ENCODE measurements at regions not wholly inside any gene's neighbourhood (a gene's known extent, or its start where the extent isn't known, plus 50 kb on each side); places are given as distances from the start of the nearest gene placed in this dataset.

DNA sequence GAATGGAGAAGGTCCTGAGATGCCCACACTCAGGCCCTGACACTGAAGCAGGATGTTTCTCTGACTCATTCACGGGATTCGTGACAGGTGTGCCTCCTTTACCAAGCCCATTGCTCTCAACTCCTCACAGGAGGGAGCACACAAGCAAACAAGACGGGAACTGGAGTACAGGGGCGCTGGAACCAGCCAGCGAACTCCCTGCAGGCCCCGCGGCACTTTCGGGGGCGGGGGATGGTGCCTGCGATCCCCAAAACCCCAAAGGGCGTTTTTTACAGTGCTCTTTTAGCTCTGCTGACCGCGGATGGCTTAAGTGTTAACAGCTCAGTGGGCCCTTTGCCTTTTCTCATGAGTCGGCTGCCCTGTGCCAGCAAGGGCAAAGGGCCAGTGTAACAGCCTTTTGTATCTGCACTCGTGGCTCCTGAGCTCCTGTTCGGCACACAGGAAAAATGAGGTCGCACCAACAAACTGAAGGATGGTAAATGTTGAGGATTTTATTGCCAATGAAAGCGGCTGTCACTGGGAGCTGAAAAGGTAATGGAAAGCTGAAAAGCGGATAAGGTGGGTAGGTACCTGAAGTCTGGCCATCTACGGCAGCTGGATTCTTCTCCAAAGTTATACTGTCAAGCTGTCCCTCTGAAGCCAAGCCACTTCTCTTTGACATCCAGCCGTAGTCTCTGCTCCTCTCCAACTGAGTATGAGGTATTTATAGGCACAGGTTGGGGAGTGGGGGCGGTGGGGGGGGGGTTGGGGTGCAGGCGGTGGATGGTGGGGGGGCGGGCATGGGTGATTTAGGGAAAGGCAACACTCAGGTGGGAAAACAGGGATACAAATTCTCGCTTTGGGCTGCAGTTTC is 65.0 kb upstream of the TRPC4 start:
- DNase-seq (ENCODE audit: low read depth in 2 of 2): no peak

DNA sequence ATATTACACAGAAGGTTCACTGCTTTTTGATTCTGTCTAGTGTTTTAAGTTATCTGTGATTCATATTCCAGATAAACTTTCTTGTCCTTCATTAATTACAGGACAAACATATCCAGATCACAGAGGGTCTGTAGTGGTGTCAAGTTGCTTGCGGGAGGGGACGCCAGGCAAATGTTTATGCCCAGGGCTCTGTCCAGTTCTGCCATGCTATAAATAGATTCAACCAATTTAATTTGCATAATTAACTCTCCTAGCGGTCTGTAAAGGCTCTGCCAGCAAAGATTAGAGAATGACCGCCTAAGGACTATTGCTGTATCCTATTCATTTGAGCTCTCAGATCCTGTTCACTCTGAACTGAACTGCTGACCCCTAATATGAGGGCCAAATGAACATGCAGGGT is 59.7 kb upstream of the TRPC4 start:
- DNase-seq (ENCODE audit: low read depth in 2 of 2): no peak

DNA sequence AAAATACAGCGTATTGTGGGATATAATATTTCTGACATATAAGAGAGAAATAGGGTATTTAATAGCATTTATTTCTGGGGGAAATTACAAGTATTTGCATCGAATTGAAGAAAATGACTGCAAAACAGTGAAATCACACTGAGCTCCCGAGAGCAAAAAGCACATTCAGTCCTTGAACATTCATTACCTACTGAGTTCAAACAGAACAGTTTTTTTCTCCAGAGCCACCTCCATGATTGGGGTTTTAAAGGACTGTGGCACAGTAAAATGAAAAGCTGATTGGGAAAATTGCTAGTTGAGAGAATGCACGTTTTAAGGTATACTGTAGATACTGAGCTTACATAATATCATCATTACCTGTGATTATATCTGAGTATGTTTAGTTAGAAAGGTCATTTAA is 58.0 kb upstream of the TRPC4 start:
- DNase-seq (ENCODE audit: low read depth in 2 of 2): no peak

DNA sequence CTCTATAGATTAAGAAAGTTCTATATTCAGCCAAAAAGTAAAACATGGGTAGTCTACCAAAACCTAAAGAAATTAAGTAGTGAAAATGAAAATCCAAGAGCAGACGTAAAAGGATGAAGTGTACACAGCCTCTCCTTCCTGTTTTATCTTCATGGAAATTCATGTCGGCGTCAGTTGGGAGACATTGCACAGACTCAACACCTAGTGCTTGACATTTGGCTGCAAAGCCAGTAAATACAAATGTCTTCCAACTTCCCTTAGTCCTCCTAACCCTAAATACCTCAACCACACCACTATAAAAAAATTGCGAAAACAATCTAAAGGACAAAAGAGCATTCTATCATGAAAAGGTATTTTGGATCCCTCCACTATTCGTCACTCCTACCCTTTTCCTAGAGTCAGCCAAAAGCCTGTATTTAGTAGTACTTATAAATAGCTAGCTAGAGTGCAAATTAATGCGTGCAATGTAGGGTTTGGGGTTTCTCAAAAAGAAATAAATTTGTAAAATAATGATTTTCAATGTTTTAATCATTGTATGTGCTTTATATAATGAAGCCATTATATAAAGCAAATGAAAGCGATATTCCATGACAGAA is 56.4 kb upstream of the TRPC4 start:
- DNase-seq (ENCODE audit: low read depth in 2 of 2): no peak

DNA sequence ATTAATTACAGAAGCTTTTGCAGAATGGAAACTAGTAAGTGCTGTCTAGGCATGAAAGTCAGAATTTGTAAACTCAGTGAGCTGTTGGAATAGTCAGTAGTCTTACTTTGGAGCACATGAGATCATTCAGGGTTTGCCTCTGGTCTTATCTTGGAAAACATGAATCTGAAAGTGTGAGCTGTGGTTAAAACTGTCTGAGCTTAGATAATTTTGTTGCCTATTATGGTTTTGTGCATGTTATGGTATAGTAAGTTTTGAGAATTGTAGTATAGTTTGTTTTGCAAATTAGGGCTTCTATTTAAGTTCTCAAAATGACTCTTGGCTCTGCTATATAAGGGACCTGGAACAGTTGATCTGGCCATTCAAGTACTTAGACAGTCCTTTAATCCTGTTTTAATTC is 53.7 kb upstream of the TRPC4 start:
- no peak for DNase-seq (ENCODE audit: low read depth in 2 of 2)

DNA sequence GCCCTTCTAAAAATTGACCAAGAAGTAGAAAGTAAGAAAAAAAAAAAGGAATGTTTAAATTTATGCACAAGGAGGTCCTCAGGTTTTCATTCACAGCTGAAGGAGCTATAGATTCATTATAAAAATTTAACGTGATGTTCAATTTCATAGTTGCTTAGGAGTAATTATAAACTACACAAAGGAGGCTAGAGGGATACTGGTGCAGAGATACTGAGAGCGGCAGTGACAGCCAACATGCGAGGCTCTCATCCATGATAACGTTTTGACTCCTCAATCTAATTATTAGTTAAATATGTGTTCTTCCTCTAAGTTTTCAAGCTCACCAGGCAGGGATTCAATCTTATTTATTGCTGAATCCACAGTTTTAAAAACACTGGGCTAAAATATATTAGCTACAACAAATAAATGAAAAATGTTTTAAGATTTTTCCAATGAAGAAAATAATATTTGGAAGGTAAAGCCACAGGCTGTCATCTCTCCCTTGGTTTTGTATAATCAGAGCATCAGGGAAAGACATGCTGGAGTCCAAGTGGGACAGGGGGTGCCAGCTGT is 49.8 kb upstream of the TRPC4 start:
- no peak for DNase-seq (ENCODE audit: low read depth in 2 of 2)
